ENCODE measurements at regions not wholly inside any gene's neighbourhood (a gene's known extent, or its start where the extent isn't known, plus 50 kb on each side); places are given as distances from the start of the nearest gene placed in this dataset.

DNA sequence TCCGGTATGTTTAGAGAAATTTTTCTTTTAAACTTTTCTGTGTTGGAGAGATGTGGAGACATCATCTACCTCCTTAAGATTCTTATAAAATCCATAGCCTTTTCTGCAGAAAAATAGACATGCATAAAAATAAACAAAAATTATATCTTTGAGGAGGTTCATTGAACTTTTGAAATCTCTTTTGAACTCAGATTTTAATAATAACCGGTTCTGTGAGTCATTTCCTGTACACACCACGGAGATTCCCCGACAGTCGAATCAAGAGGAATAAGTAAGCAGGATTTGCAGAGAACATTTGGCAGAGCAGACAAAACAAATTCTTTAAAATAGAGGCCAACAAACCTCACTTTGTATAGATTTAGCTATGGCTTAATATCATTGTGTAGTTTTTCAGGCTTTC, 918.7 kb upstream of the POU3F4 start:
- DNase-seq (ENCODE audit: low read depth): no peak
- H3K4me3 ChIP-seq (ENCODE audit: low read depth, low read length): no peak overlapping the region
- TF ChIP-seq MYC (IDR thresholded peaks at IDR 0.05; ENCODE audit: low read depth, low read length): no peak
- TF ChIP-seq, protein P1, sequence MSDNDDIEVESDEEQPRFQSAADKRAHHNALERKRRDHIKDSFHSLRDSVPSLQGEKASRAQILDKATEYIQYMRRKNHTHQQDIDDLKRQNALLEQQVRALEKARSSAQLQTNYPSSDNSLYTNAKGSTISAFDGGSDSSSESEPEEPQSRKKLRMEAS (IDR thresholded peaks at IDR 0.05; ENCODE audit: low read depth, low read length): no peak
- no peak for TF ChIP-seq POLR2A (IDR thresholded peaks at IDR 0.05; ENCODE audit: extremely low read depth, insufficient read length)
- TF ChIP-seq, protein P2, sequence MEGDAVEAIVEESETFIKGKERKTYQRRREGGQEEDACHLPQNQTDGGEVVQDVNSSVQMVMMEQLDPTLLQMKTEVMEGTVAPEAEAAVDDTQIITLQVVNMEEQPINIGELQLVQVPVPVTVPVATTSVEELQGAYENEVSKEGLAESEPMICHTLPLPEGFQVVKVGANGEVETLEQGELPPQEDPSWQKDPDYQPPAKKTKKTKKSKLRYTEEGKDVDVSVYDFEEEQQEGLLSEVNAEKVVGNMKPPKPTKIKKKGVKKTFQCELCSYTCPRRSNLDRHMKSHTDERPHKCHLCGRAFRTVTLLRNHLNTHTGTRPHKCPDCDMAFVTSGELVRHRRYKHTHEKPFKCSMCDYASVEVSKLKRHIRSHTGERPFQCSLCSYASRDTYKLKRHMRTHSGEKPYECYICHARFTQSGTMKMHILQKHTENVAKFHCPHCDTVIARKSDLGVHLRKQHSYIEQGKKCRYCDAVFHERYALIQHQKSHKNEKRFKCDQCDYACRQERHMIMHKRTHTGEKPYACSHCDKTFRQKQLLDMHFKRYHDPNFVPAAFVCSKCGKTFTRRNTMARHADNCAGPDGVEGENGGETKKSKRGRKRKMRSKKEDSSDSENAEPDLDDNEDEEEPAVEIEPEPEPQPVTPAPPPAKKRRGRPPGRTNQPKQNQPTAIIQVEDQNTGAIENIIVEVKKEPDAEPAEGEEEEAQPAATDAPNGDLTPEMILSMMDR (IDR thresholded peaks at IDR 0.05; ENCODE audit: low read depth, low read length): no peak

DNA sequence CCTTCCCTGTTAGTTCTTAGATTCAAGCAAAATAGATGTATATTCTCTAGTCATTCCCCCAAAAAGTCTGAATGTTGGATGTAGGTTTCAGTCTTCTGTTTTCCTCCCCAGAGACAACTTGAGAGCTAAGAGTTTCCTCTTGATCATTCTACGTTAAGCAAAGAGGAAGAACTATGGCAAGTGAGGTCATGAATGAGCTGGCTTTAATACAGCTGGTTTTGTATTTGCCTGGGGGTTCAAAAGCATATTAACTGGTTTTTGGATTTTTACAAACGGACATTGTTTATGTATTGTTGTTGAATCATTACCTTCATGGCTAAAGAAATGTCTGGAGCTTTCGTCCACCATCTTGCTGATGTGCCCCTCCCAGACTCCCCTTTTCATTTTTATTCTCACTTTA, 916.7 kb upstream of the POU3F4 start:
- TF ChIP-seq, protein P2 (IDR thresholded peaks at IDR 0.05; ENCODE audit: low read depth, low read length): no peak
- TF ChIP-seq POLR2A (IDR thresholded peaks at IDR 0.05; ENCODE audit: extremely low read depth, insufficient read length) (no peak), MYC (IDR thresholded peaks at IDR 0.05; ENCODE audit: low read depth, low read length) (no peak)
- TF ChIP-seq, protein P1 (IDR thresholded peaks at IDR 0.05; ENCODE audit: low read depth, low read length): no peak
- no peak overlapping the region for H3K4me3 ChIP-seq (ENCODE audit: low read depth, low read length)
- no peak for DNase-seq (ENCODE audit: low read depth)

DNA sequence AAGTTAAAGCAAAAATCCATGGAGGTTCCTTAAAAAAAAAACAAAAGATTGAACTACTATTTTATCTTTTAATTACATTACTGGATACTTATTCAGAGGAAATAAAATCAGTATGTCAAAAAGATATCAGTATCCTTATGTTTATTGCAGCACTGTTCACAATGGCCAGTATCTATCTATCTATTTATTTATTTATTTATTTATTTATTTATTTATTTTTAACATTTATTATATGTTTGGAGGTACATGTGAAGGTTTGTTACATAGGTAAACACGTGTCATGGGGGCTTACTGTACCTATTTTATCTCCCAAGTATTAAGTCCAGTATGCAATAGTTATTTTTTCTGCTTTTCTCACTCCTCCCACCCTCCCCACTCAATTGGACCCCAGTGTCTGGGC, 881.1 kb upstream of the POU3F4 start:
- no peak overlapping the region for H3K4me3 ChIP-seq (ENCODE audit: low read depth, low read length)
- no peak for DNase-seq (ENCODE audit: low read depth)
- TF ChIP-seq, protein P1 (IDR thresholded peaks at IDR 0.05; ENCODE audit: low read depth, low read length): no peak
- no peak for TF ChIP-seq POLR2A (IDR thresholded peaks at IDR 0.05; ENCODE audit: extremely low read depth, insufficient read length)
- TF ChIP-seq, protein P2 (IDR thresholded peaks at IDR 0.05; ENCODE audit: low read depth, low read length): no peak

DNA sequence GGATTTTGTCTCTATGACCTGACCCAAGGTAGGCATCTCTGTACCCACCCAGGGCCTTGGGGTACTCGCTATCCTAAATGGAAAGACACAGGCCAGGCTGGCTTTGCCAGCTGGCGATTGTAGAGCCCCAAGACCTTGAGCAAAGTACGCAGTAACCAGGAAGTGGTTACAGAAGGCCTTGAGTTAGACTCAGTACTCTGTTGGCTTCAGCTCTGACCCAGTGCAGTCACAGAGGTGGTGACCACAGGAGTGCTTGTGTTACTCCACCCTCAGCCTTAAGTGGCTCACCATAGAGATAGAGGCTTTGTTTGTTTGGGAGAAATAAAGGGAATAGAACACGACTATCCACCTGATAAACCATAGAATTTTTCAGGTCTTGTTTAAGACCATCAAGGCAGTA, 880.5 kb upstream of the POU3F4 start:
- no peak for DNase-seq (ENCODE audit: low read depth)
- TF ChIP-seq, protein P2 (IDR thresholded peaks at IDR 0.05; ENCODE audit: low read depth, low read length): no peak
- TF ChIP-seq, protein P1 (IDR thresholded peaks at IDR 0.05; ENCODE audit: low read depth, low read length): no peak
- no peak for TF ChIP-seq MYC (IDR thresholded peaks at IDR 0.05; ENCODE audit: low read depth, low read length)
- TF ChIP-seq POLR2A (IDR thresholded peaks at IDR 0.05; ENCODE audit: extremely low read depth, insufficient read length): no peak
- H3K4me3 ChIP-seq (ENCODE audit: low read depth, low read length): no peak overlapping the region

DNA sequence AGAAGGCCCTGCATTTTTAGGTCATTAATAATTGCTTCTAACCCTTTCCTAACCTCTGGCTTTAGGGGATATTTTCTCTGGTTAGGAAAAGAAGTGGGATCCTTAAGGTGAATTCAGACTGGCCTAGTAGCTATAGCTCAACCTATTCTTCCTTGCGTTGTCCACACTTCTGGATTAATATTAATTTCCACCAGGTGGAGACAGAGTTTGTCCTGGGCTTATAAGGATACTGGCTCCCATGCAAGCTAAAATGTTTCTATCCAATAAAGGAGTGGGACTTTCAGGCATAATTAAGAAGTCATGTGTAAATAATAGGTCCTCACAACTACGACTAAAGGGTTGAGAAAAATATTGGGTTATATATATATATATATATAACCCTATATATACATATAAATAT, 860.0 kb upstream of the POU3F4 start:
- TF ChIP-seq, protein P2 (IDR thresholded peaks at IDR 0.05; ENCODE audit: low read depth, low read length): no peak
- TF ChIP-seq MYC (IDR thresholded peaks at IDR 0.05; ENCODE audit: low read depth, low read length) (no peak), POLR2A (IDR thresholded peaks at IDR 0.05; ENCODE audit: extremely low read depth, insufficient read length) (no peak)
- TF ChIP-seq, protein P1 (IDR thresholded peaks at IDR 0.05; ENCODE audit: low read depth, low read length): no peak
- H3K4me3 ChIP-seq (ENCODE audit: low read depth, low read length): no peak overlapping the region
- DNase-seq (ENCODE audit: low read depth): peak; percentile 0

DNA sequence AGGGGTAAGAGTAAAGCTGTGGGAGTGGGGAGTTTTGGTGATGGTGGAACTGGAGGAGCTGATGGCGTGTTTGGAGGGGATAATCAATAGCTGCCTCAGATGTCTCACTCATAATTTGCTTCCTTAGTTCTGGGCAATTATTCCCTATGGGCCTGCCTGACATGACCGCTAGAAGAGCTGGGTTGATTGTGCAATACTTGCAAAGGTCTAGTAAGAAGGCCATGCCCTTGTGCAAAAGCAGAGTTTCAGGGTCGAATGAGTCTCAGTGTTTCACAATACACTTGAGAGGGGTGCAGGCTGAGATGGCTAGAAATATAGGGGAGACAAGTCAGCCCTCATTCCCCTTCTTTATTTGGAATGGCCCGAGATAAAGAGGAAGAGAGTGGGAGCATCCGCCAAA, 858.4 kb upstream of the POU3F4 start:
- TF ChIP-seq, protein P1 (IDR thresholded peaks at IDR 0.05; ENCODE audit: low read depth, low read length): no peak
- TF ChIP-seq, protein P2 (IDR thresholded peaks at IDR 0.05; ENCODE audit: low read depth, low read length): no peak
- DNase-seq (ENCODE audit: low read depth): peak; percentile 48
- no peak overlapping the region for H3K4me3 ChIP-seq (ENCODE audit: low read depth, low read length)
